ENCODE measurements at regions not wholly inside any gene's neighbourhood (a gene's known extent, or its start where the extent isn't known, plus 50 kb on each side); places are given as distances from the start of the nearest gene placed in this dataset.

DNA sequence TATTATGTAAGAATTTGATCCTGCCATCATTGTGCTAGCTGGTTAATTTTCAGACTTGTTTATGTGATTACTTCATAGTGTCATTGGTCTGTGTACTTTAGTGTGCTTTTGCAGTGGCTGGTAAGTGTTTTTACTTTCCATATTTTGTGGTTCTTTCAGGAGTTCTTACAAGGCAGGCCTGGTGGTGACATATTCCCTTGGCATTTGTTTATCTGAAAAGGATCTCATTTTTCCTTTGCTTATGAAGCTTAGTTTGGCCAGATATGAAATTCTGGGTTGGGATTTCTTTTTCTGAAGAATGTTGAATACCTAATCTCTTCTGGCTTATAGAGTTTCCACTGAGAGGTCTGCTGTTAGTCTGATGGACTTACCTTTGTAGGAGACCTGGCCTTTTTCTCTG is 72.8 kb upstream of the MC4R start:
- TF ChIP-seq, protein P1, sequence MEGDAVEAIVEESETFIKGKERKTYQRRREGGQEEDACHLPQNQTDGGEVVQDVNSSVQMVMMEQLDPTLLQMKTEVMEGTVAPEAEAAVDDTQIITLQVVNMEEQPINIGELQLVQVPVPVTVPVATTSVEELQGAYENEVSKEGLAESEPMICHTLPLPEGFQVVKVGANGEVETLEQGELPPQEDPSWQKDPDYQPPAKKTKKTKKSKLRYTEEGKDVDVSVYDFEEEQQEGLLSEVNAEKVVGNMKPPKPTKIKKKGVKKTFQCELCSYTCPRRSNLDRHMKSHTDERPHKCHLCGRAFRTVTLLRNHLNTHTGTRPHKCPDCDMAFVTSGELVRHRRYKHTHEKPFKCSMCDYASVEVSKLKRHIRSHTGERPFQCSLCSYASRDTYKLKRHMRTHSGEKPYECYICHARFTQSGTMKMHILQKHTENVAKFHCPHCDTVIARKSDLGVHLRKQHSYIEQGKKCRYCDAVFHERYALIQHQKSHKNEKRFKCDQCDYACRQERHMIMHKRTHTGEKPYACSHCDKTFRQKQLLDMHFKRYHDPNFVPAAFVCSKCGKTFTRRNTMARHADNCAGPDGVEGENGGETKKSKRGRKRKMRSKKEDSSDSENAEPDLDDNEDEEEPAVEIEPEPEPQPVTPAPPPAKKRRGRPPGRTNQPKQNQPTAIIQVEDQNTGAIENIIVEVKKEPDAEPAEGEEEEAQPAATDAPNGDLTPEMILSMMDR (IDR thresholded peaks at IDR 0.05) = no peak
- no peak for TF ChIP-seq POLR2A (IDR thresholded peaks at IDR 0.05)

All from body of pancreas (tissue), 4 donors.